IMR-90 (cell line): ENCODE measurements at regions not wholly inside any gene's neighbourhood (a gene's known extent, or its start where the extent isn't known, plus 50 kb on each side); places are given as distances from the start of the nearest gene placed in this dataset.

ENCODE experiments used
- ATAC-seq: fragments of 200-7000 bp; cut with Tn5 transposase; 2 replicates; pipeline ENCODE4 v1.9.1; 2020; ENCODE audit warnings: low read depth, mild to moderate bottlenecking, moderate library complexity
- BruUV-seq: library from RNA; stranded (reverse); fragments of 400-500 nt; replicated peaks from 2 replicates; lab custom pipeline; 2021; lab: Mats Ljungman, UMichigan
- CTCF ChIA-PET: fragments of 300-600 bp; formaldehyde crosslinking; extraction: SDS; loops from one replicate; lab custom pipeline; 2021; ENCODE audit warnings: antibody characterized with exemption; lab: Yijun Ruan, JAX
- POLR2A ChIA-PET: fragments of 300-600 bp; sonication (Branson Sonifier 250); formaldehyde crosslinking; loops from one replicate; lab custom pipeline; 2022; ENCODE audit warnings: antibody characterized with exemption; ENCODE audit not compliant: unreplicated experiment; lab: Charles Lee
- DNase-seq: peaks from one replicate; pipeline ENCODE4 v3.0.0; 2013
- H2AFZ ChIP-seq: replicated peaks from 2 replicates; pipeline ENCODE3; 2013; ENCODE audit warnings: low read length, mild to moderate bottlenecking; ENCODE audit not compliant: poor library complexity
- H2AK5ac ChIP-seq: 2 replicates; pipeline ENCODE4 v1.6.1; 2013; ENCODE audit warnings: low read depth, low read length, inconsistent platforms
- H2AK9ac ChIP-seq: replicated peaks from 2 replicates; pipeline ENCODE3; 2013; ENCODE audit warnings: mild to moderate bottlenecking, low read depth, low read length, moderate library complexity; ENCODE audit not compliant: poor library complexity
- H2BK120ac ChIP-seq: 2 replicates; pipeline ENCODE4 v1.6.1; 2013; ENCODE audit warnings: low read depth, low read length, inconsistent platforms
- H2BK15ac ChIP-seq: 3 replicates; pipeline ENCODE4 v1.6.1; 2013; ENCODE audit warnings: low read depth, low read length, inconsistent platforms
- H2BK20ac ChIP-seq: 2 replicates; pipeline ENCODE4 v1.6.1; 2013; ENCODE audit warnings: low read depth, mild to moderate bottlenecking, inconsistent platforms, low read length, moderate library complexity
- H2BK5ac ChIP-seq: 2 replicates; pipeline ENCODE4 v1.6.1; 2013; ENCODE audit warnings: mild to moderate bottlenecking, low read depth, low read length, inconsistent platforms; ENCODE audit not compliant: poor library complexity, severe bottlenecking
- H3K14ac ChIP-seq: replicated peaks from 2 replicates; pipeline ENCODE4 v1.6.1; 2013; ENCODE audit warnings: low read depth, low read length, inconsistent platforms
- H3K18ac ChIP-seq: 2 replicates; pipeline ENCODE4 v1.6.1; 2013; ENCODE audit warnings: low read depth, low read length, control low read depth
- H3K23ac ChIP-seq: 2 replicates; pipeline ENCODE4 v1.6.1; 2013; ENCODE audit warnings: low read depth, low read length, inconsistent platforms
- H3K27ac ChIP-seq: 2 replicates; pipeline ENCODE4 v1.5.1; 2013; ENCODE audit warnings: mild to moderate bottlenecking, control low read depth, low read length; ENCODE audit not compliant: insufficient read depth
- H3K27me3 ChIP-seq: 2 replicates; pipeline ENCODE4 v1.6.1; 2013; ENCODE audit warnings: low read length; ENCODE audit not compliant: control insufficient read depth, insufficient read depth
- H3K36me3 ChIP-seq: 2 replicates; pipeline ENCODE4 v1.6.1; 2013; ENCODE audit warnings: low read length, mixed read lengths; ENCODE audit not compliant: control insufficient read depth, insufficient read depth
- H3K4ac ChIP-seq: 2 replicates; pipeline ENCODE4 v1.6.1; 2013; ENCODE audit warnings: low read depth, low read length, inconsistent platforms
- H3K4me1 ChIP-seq: 2 replicates; pipeline ENCODE4 v1.6.1; 2013; ENCODE audit warnings: low read length, mixed read lengths; ENCODE audit not compliant: control insufficient read depth, insufficient read depth
- H3K4me2 ChIP-seq: 2 replicates; pipeline ENCODE4 v1.6.1; 2013; ENCODE audit warnings: low read depth, mild to moderate bottlenecking, control low read depth, low read length, moderate library complexity
- H3K4me3 ChIP-seq: 2 replicates; pipeline ENCODE4 v1.5.1; 2013; ENCODE audit warnings: low read depth, mild to moderate bottlenecking, control low read depth, low read length, moderate library complexity; ENCODE audit not compliant: insufficient read depth
- H3K56ac ChIP-seq: 2 replicates; pipeline ENCODE4 v1.6.1; 2013; ENCODE audit warnings: low read length, inconsistent platforms; ENCODE audit not compliant: insufficient read depth; ENCODE audit errors: extremely low read depth
- H3K79me1 ChIP-seq, 2 experiments: 2 replicates each; pipeline ENCODE4 v1.6.1; 2013; ENCODE audit warnings: low read length in 2 of 2, inconsistent platforms in 1 of 2, low read depth in 1 of 2
- H3K9ac ChIP-seq: 2 replicates; pipeline ENCODE4 v1.6.1; 2013; ENCODE audit warnings: low read depth, low read length, control low read depth
- H3K9me1 ChIP-seq: 2 replicates; pipeline ENCODE4 v1.6.1; 2013; ENCODE audit warnings: low read length, inconsistent platforms; ENCODE audit not compliant: insufficient read depth
- H3K9me3 ChIP-seq: 2 replicates; pipeline ENCODE4 v1.6.1; 2013; ENCODE audit warnings: low read length; ENCODE audit not compliant: control insufficient read depth, insufficient read depth
- H4K20me1 ChIP-seq: 2 replicates; pipeline ENCODE4 v1.6.1; 2013; ENCODE audit warnings: low read length, inconsistent platforms; ENCODE audit not compliant: insufficient read depth
- H4K5ac ChIP-seq: 2 replicates; pipeline ENCODE4 v1.6.1; 2013; ENCODE audit warnings: mild to moderate bottlenecking, low read depth, low read length, control low read depth
- H4K8ac ChIP-seq, 2 experiments: 2 replicates each; pipeline ENCODE4 v1.6.1; 2013; ENCODE audit warnings: low read depth in 2 of 2, low read length in 2 of 2, control low read depth in 1 of 2, inconsistent platforms in 1 of 2
- H4K91ac ChIP-seq: 2 replicates; pipeline ENCODE4 v1.6.1; 2013; ENCODE audit warnings: low read depth, low read length, inconsistent platforms; ENCODE audit not compliant: insufficient read depth
- CEBPB ChIP-seq: IDR thresholded peaks from 2 replicates; pipeline ENCODE4 v1.6.1; 2012; ENCODE audit warnings: low read depth, low read length, improper control_type of control experiment
- RAD21 ChIP-seq: IDR thresholded peaks from 2 replicates; pipeline ENCODE4 v1.6.1; 2012; ENCODE audit warnings: low read length, improper control_type of control experiment
- RCOR1 ChIP-seq: IDR thresholded peaks from 2 replicates; pipeline ENCODE4 v1.6.1; 2012; ENCODE audit warnings: mild to moderate bottlenecking, low read length, improper control_type of control experiment; ENCODE audit not compliant: insufficient replicate concordance
- RFX5 ChIP-seq: IDR thresholded peaks from 2 replicates; pipeline ENCODE4 v1.8.0; 2012; ENCODE audit warnings: low read depth, mild to moderate bottlenecking, low read length, moderate library complexity
- SMC3 ChIP-seq: fragments of 150-350 bp; IDR thresholded peaks from 2 replicates; pipeline ENCODE4 v1.6.1; 2016; ENCODE audit warnings: low read depth, mild to moderate bottlenecking, antibody characterized with exemption, low read length, moderate library complexity
- WGBS, 2 experiments: methylation state at CpG; one replicate each; pipeline versions ENCODE4 v1.1.5 to v1.1.7; 2013; ENCODE audit warnings: missing lambda C conversion rate in 2 of 2; ENCODE audit not compliant: insufficient read length in 1 of 2; ENCODE audit errors: extremely low coverage in 2 of 2; 5-methylcytosine and 5-hydroxymethylcytosine counted together
- dilution Hi-C: fragments of 300-500 bp; cut with HindIII; formaldehyde crosslinking; loops from one replicate; pipeline ENCODE4 v1.14.3; 2018; ENCODE audit warnings: low sequenced_read_pairs; ENCODE audit not compliant: unreplicated experiment
- in situ Hi-C: fragments of 300-500 bp; cut with MboI; formaldehyde crosslinking; loops from 3 replicates; pipeline ENCODE4 v1.14.3; 2019; ENCODE audit warnings: low sequenced_read_pairs, inconsistent platforms, mixed read lengths
- intact Hi-C: fragments of 100-400 bp; cut with micrococcal nuclease; formaldehyde crosslinking; loops from 2 replicates; pipeline ENCODE4 v1.10.0; 2022

DNA sequence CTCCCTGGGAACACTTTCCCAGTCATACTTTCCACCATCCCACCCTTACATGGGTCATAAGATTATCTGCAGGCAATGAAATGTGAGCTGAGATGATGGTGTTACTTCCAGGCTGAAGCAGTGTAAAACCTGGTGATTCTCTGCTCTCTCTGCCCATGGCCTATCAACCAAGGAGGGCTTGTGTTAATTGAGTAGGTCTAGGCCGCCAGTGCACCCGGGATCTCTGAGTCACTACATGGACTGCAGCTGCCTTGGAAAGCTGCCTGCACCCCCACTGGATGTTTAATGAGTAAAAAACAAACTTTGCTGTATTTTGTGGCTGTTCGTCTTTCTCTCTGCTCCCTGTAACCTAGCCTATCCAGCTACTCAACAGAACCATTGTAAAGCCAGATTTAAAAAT lies 451.7 kb upstream of the SMIM21 start:
- TF ChIP-seq RCOR1 (no peak), RFX5 (no peak), SMC3 (no peak), RAD21 (no peak), CEBPB (no peak)
- no peak overlapping the region for H3K27ac ChIP-seq
- no peaks in the 10 kb centered on the region for H3K36me3 ChIP-seq
- H2AK9ac ChIP-seq: no peak overlapping the region
- no peak overlapping the region for H3K9ac ChIP-seq
- H3K4me2 ChIP-seq: no peak overlapping the region
- H3K18ac ChIP-seq: no peak overlapping the region
- dilution Hi-C loops: no loop called here
- no peaks in the 10 kb centered on the region for H3K4me1 ChIP-seq
- no TSS peak for BruUV-seq
- H3K27me3 ChIP-seq: no peaks in the 10 kb centered on the region
- H2BK120ac ChIP-seq: no peak overlapping the region
- no peak overlapping the region for H4K91ac ChIP-seq
- no peak overlapping the region for H3K4me3 ChIP-seq
- no peak overlapping the region for H3K14ac ChIP-seq
- no peaks in the 10 kb centered on the region for H3K9me1 ChIP-seq
- H2AK5ac ChIP-seq: no peak overlapping the region
- H2AFZ ChIP-seq: no peak overlapping the region
- ATAC-seq (no peak), DNase-seq (no peak)
- intact Hi-C loops: no loop called here
- CTCF ChIA-PET: interaction anchor here (0.7 kb wide), 1 partner anchor 1425 kb away, joined by 3 read pairs; no protein-coding TSS in a partner anchor
- H4K20me1 ChIP-seq: no peaks in the 10 kb centered on the region
- no peak overlapping the region for H4K5ac ChIP-seq
- no peaks in the 10 kb centered on the region for H3K79me1 ChIP-seq
- in situ Hi-C loops: no loop called here
- H3K4ac ChIP-seq: no peak overlapping the region
- H2BK5ac ChIP-seq: no peak overlapping the region
- no peak overlapping the region for H3K56ac ChIP-seq
- peaks cover 2% of the 10 kb centered on the region for H3K9me3 ChIP-seq
- no peak overlapping the region for H2BK20ac ChIP-seq
- no CpG with 5 or more reads among the region's 3 CpGs for WGBS, 2 experiments
- POLR2A ChIA-PET: no interaction called here
- H4K8ac ChIP-seq: no peak overlapping the region
- no peak overlapping the region for H3K23ac ChIP-seq
- H2BK15ac ChIP-seq: no peak overlapping the region
